ENCODE measurements at regions not wholly inside any gene's neighbourhood (a gene's known extent, or its start where the extent isn't known, plus 50 kb on each side); places are given as distances from the start of the nearest gene placed in this dataset.
"Not testable (repeated sequence)": the region's sequence is repeated elsewhere in the genome, so short reads cannot be mapped to it uniquely, and the experiment has no call there.

GRCh38 chr14:106129274-106129673, 602.9 kb downstream of the TMEM121 start:
- WGBS, 2 donors, result 26 to 50% methylated on average over 3 to 5 of the region's 5 CpGs
- no peak for ATAC-seq
- TF ChIP-seq CTCF (IDR thresholded peaks at IDR 0.05) (no peak), POLR2A (IDR thresholded peaks at IDR 0.05) (no peak)
- H3K4me3 ChIP-seq, result no peak overlapping the region
- no peaks in the 10 kb centered on the region for H3K9me3 ChIP-seq
- no peak overlapping the region for H3K27ac ChIP-seq
- H3K27me3 ChIP-seq, result no peaks in the 10 kb centered on the region
- intact Hi-C loops (cut with DNase I), result no loop called here
- no peaks in the 10 kb centered on the region for H3K4me1 ChIP-seq
- no peak for DNase-seq
- H3K36me3 ChIP-seq (replicated peaks in 1 of 2; ENCODE audit: insufficient read depth in 1 of 2, low read depth in 2 of 2), result no peaks in the 10 kb centered on the region

GRCh38 chr14:106129904-106130661, 603.7 kb downstream of the TMEM121 start:
- ATAC-seq; H3K27ac ChIP-seq; H3K27me3 ChIP-seq; H3K4me1 ChIP-seq; H3K9me3 ChIP-seq; H3K4me3 ChIP-seq; DNase-seq; intact Hi-C loops (cut with DNase I); H3K36me3 ChIP-seq (replicated peaks in 1 of 2; ENCODE audit: insufficient read depth in 1 of 2, low read depth in 2 of 2): not testable (repeated sequence)
- 60 to 64% methylated on average over 8 of the region's 8 CpGs for WGBS, 2 donors

- intact Hi-C loops (cut with DNase I); H3K4me1 ChIP-seq; H3K36me3 ChIP-seq (replicated peaks in 1 of 2; ENCODE audit: insufficient read depth in 1 of 2, low read depth in 2 of 2); ATAC-seq; H3K4me3 ChIP-seq; DNase-seq; H3K27me3 ChIP-seq; H3K9me3 ChIP-seq; H3K27ac ChIP-seq: not testable (repeated sequence)
- 34 to 42% methylated on average over 2 of the region's 2 CpGs for WGBS, 2 donors
These were observed 606.7 kb downstream of the TMEM121 start for GRCh38 chr14:106133126-106133525.

GRCh38 chr14:106134886-106135285, 608.5 kb downstream of the TMEM121 start:
- Histone ChIP-seq H3K27me3 (no peaks in the 10 kb centered on the region), H3K4me3 (no peak overlapping the region), H3K27ac (no peak overlapping the region), H3K9me3 (no peaks in the 10 kb centered on the region), H3K4me1 (no peaks in the 10 kb centered on the region), H3K36me3 (replicated peaks in 1 of 2; ENCODE audit: insufficient read depth in 1 of 2, low read depth in 2 of 2) (no peaks in the 10 kb centered on the region)
- WGBS, 2 donors, result 38 to 42% methylated on average over 5 of the region's 5 CpGs
- intact Hi-C loops (cut with DNase I), result no loop called here
- DNase-seq (no peak), ATAC-seq (no peak)
- TF ChIP-seq CTCF (IDR thresholded peaks at IDR 0.05) (no peak), POLR2A (IDR thresholded peaks at IDR 0.05) (no peak)

- no peak for TF ChIP-seq POLR2A (IDR thresholded peaks at IDR 0.05)
- no peak for TF ChIP-seq CTCF (IDR thresholded peaks at IDR 0.05)
- H3K36me3 ChIP-seq (replicated peaks in 1 of 2; ENCODE audit: insufficient read depth in 1 of 2, low read depth in 2 of 2), result no peaks in the 10 kb centered on the region
- no peak overlapping the region for H3K27ac ChIP-seq
- H3K4me3 ChIP-seq, result no peak overlapping the region
- no peaks in the 10 kb centered on the region for H3K27me3 ChIP-seq
- H3K4me1 ChIP-seq, result no peaks in the 10 kb centered on the region
- no peaks in the 10 kb centered on the region for H3K9me3 ChIP-seq
- DNase-seq, result no peak
- WGBS, 2 donors, result 67 to 88% methylated on average over 9 to 12 of the region's 18 CpGs
- intact Hi-C loops (cut with DNase I), result no loop called here
- ATAC-seq, result no peak
These were observed 615.1 kb downstream of the TMEM121 start for GRCh38 chr14:106141242-106142220.

- H3K9me3 ChIP-seq; H3K27ac ChIP-seq; H3K4me1 ChIP-seq; ATAC-seq; H3K36me3 ChIP-seq (replicated peaks in 1 of 2; ENCODE audit: insufficient read depth in 1 of 2, low read depth in 2 of 2); DNase-seq; intact Hi-C loops (cut with DNase I); H3K4me3 ChIP-seq; H3K27me3 ChIP-seq: not testable (repeated sequence)
- WGBS, 2 donors, result 48 to 52% methylated on average over 6 of the region's 6 CpGs
These were observed 619.3 kb downstream of the TMEM121 start for GRCh38 chr14:106145731-106146130.

Measured in body of pancreas (tissue), 4 donors.